B cell (primary cell): ENCODE measurements at regions not wholly inside any gene's neighbourhood (a gene's known extent, or its start where the extent isn't known, plus 50 kb on each side); places are given as distances from the start of the nearest gene placed in this dataset.
A peak's percentile ranks its signal among the peaks of the same experiment; 100 is the strongest.

Experiments
- ATAC-seq: fragments of 200-7000 bp; cut with Tn5 transposase; one replicate; pipeline ENCODE4 v1.10.0; 2021; ENCODE audit warnings: low read depth, mild to moderate bottlenecking, moderate number of reproducible peaks, moderate library complexity
- CTCF ChIA-PET: fragments of 350-600 bp; sonication (Branson Sonifier 250); formaldehyde crosslinking; loops from one replicate; lab custom pipeline; 2021; ENCODE audit warnings: antibody characterized with exemption, inconsistent platforms; lab: Charles Lee
- POLR2A ChIA-PET: fragments of 350-600 bp; sonication (Branson Sonifier 250); formaldehyde crosslinking; loops from one replicate; lab custom pipeline; 2021; ENCODE audit warnings: antibody characterized with exemption; lab: Charles Lee
- DNase-seq: peaks from one replicate; pipeline ENCODE4 v3.0.0; 2013
- H2AFZ ChIP-seq: 2 replicates; pipeline ENCODE4 v1.6.1; 2012; ENCODE audit warnings: mild to moderate bottlenecking, low read depth, low read length; ENCODE audit not compliant: insufficient read depth, poor library complexity, severe bottlenecking
- H3K27ac ChIP-seq, 2 donors: 1 replicate in 1 of 2; 2 replicates in 1 of 2; pipeline ENCODE4 v1.5.1; 2012 to 2013; ENCODE audit warnings: low read length in 2 of 2, mild to moderate bottlenecking in 2 of 2, moderate library complexity in 1 of 2
- H3K27me3 ChIP-seq, 4 experiments: fragments of 200-600 bp in 1 of 4; sonication (generic) in 1 of 4; replicated peaks in 1 of 4; 1 replicate in 2 of 4; 2 replicates in 2 of 4; pipeline versions ENCODE4 v1.6.1 to v1.7.0; 2013 to 2016; ENCODE audit warnings: low read length in 3 of 4, mild to moderate bottlenecking in 2 of 4, mixed read lengths in 1 of 4, moderate library complexity in 1 of 4; ENCODE audit not compliant: insufficient read depth in 4 of 4, control insufficient read depth in 3 of 4; ENCODE audit errors: control extremely low read depth in 1 of 4
- H3K36me3 ChIP-seq, 2 experiments: replicated peaks in 1 of 2; 1 replicate in 1 of 2; 2 replicates in 1 of 2; pipeline versions ENCODE4 v1.6.1 to v1.7.1; 2013; ENCODE audit warnings: low read length in 1 of 2; ENCODE audit not compliant: insufficient read depth in 2 of 2, control insufficient read depth in 1 of 2; ENCODE audit errors: control extremely low read depth in 1 of 2, extremely low read depth in 1 of 2
- H3K4me1 ChIP-seq, 2 donors: fragments of 200-600 bp in 1 of 2; sonication (generic) in 1 of 2; 1 replicate in 1 of 2; 2 replicates in 1 of 2; pipeline versions ENCODE4 v1.5.1 to v1.6.1; 2013 to 2017; ENCODE audit warnings: low read length in 2 of 2; ENCODE audit not compliant: control insufficient read depth in 2 of 2, insufficient read depth in 2 of 2
- H3K4me2 ChIP-seq: replicated peaks from 2 replicates; pipeline ENCODE3; 2012; ENCODE audit warnings: mild to moderate bottlenecking, low read depth, low read length; ENCODE audit not compliant: poor library complexity, severe bottlenecking
- H3K4me3 ChIP-seq, 5 experiments: fragments of 200-600 bp in 1 of 5; sonication (generic) in 1 of 5; 1 replicate in 3 of 5; 2 replicates in 2 of 5; pipeline versions ENCODE4 v1.5.1 to v1.7.0; 2011 to 2016; ENCODE audit warnings: low read length in 4 of 5, mild to moderate bottlenecking in 4 of 5, low read depth in 2 of 5, control low read depth in 1 of 5, moderate library complexity in 1 of 5; ENCODE audit not compliant: insufficient read depth in 1 of 5; ENCODE audit errors: control extremely low read depth in 1 of 5, extremely low read depth in 1 of 5
- H3K79me2 ChIP-seq: fragments of 200-600 bp; sonication (generic); one replicate; pipeline ENCODE4 v1.6.0; 2016; ENCODE audit warnings: low read length; ENCODE audit not compliant: control insufficient read depth, insufficient read depth
- H3K9ac ChIP-seq: fragments of 200-600 bp; sonication (generic); 2 replicates; pipeline ENCODE4 v1.6.1; 2017; ENCODE audit warnings: mild to moderate bottlenecking, low read length, moderate library complexity
- H3K9me3 ChIP-seq, 3 donors: one replicate each; pipeline versions ENCODE4 v1.6.1 to v1.7.1; 2013; ENCODE audit warnings: low read length in 2 of 3; ENCODE audit not compliant: control insufficient read depth in 2 of 3, insufficient read depth in 1 of 3; ENCODE audit errors: control extremely low read depth in 1 of 3
- H4K20me1 ChIP-seq: 2 replicates; pipeline ENCODE4 v1.6.0; 2012; ENCODE audit warnings: mild to moderate bottlenecking, low read length; ENCODE audit not compliant: insufficient read depth, control insufficient read depth, poor library complexity, severe bottlenecking
- H3K27ac Mint-ChIP-seq: one replicate; pipeline ENCODE4 v1.8.0; 2021; ENCODE audit warnings: mixed read lengths
- H3K27me3 Mint-ChIP-seq: one replicate; pipeline ENCODE4 v1.8.0; 2021; ENCODE audit warnings: mixed read lengths
- H3K4me1 Mint-ChIP-seq: one replicate; pipeline ENCODE4 v1.8.0; 2021; ENCODE audit warnings: mixed read lengths
- H3K4me3 Mint-ChIP-seq: one replicate; pipeline ENCODE4 v1.8.0; 2021; ENCODE audit warnings: mixed read lengths
- H3K9me3 Mint-ChIP-seq: one replicate; pipeline ENCODE4 v1.8.0; 2022; ENCODE audit warnings: mixed read lengths; ENCODE audit not compliant: insufficient read depth
- EZH2 ChIP-seq: IDR thresholded peaks from 2 replicates; pipeline ENCODE4 v1.6.1; 2012; ENCODE audit warnings: borderline replicate concordance, low read depth, mild to moderate bottlenecking, moderate library complexity, low read length; ENCODE audit not compliant: insufficient read depth, poor library complexity, severe bottlenecking
- WGBS: methylation state at CpG from one replicate; pipeline ENCODE4 v1.1.5; 2013; ENCODE audit warnings: missing lambda C conversion rate; ENCODE audit not compliant: insufficient coverage; 5-methylcytosine and 5-hydroxymethylcytosine counted together
- intact Hi-C: fragments of 100-400 bp; cut with micrococcal nuclease; formaldehyde crosslinking; loops from one replicate; pipeline ENCODE4 v1.10.0; 2022
- TF ChIP-seq, protein P1 (sequence below): fragments of 200-600 bp; IDR thresholded peaks from one replicate; pipeline ENCODE4 v1.8.0; 2022; ENCODE audit warnings: antibody characterized with exemption, mild to moderate bottlenecking

DNA sequence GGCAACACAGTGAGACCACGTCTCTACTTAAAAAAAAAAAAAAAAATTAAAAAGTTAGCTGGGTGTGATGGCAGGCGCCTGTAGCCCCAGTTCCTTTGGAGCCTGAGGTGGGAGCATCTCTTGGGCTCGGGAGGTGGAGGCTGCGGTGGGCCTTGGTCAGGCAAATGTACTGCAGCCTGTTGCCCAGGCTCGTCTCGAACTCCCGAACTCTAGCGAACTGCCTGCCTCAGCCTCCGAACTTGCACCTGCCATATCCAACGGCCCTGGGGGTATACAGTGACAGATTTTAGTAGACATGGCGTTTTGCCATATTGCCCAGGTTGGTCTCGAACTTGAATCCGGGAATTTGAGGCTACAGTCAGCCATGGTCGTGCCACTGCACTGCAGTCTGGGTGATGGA, 195.4 kb downstream of the ALG10 start:
- H3K27me3 ChIP-seq = peaks cover 0 to 11% (median 3%) of the 10 kb centered on the region in 4 experiments
- no peak overlapping the region for H3K9ac ChIP-seq
- no peak overlapping the region for H3K4me3 Mint-ChIP-seq
- H3K4me1 ChIP-seq = peaks cover 5 to 14% of the 10 kb centered on the region in 2 donors
- POLR2A ChIA-PET = no interaction called here
- H2AFZ ChIP-seq = peak overlapping the region; percentile 82
- CTCF ChIA-PET = interaction anchor here (0.8 to 1.7 kb wide), 4 partner anchors 13 to 1463 kb away, joined by 3 to 5 read pairs (median 4); no protein-coding TSS in a partner anchor
- no peak for TF ChIP-seq EZH2
- TF ChIP-seq, protein P1, sequence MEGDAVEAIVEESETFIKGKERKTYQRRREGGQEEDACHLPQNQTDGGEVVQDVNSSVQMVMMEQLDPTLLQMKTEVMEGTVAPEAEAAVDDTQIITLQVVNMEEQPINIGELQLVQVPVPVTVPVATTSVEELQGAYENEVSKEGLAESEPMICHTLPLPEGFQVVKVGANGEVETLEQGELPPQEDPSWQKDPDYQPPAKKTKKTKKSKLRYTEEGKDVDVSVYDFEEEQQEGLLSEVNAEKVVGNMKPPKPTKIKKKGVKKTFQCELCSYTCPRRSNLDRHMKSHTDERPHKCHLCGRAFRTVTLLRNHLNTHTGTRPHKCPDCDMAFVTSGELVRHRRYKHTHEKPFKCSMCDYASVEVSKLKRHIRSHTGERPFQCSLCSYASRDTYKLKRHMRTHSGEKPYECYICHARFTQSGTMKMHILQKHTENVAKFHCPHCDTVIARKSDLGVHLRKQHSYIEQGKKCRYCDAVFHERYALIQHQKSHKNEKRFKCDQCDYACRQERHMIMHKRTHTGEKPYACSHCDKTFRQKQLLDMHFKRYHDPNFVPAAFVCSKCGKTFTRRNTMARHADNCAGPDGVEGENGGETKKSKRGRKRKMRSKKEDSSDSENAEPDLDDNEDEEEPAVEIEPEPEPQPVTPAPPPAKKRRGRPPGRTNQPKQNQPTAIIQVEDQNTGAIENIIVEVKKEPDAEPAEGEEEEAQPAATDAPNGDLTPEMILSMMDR = no peak
- H3K4me3 ChIP-seq = no peak overlapping the region
- intact Hi-C loops = loop anchor here (1.0 to 5.0 kb wide), 3 partner anchors 183 to 1850 kb away; no protein-coding TSS in a partner anchor
- no peaks in the 10 kb centered on the region for H4K20me1 ChIP-seq
- peaks cover 9% of the 10 kb centered on the region for H3K4me1 Mint-ChIP-seq
- no peaks in the 10 kb centered on the region for H3K9me3 Mint-ChIP-seq
- no peak overlapping the region for H3K27ac ChIP-seq
- no peaks in the 10 kb centered on the region for H3K79me2 ChIP-seq
- H3K9me3 ChIP-seq = peaks cover 0 to 9% (median 0%) of the 10 kb centered on the region in 3 donors
- no peaks in the 10 kb centered on the region for H3K36me3 ChIP-seq
- ATAC-seq (no peak), DNase-seq (no peak)
- H3K27ac Mint-ChIP-seq = no peak overlapping the region
- WGBS = 96% methylated on average over 9 of the region's 14 CpGs
- H3K4me2 ChIP-seq = no peak overlapping the region
- H3K27me3 Mint-ChIP-seq = peaks cover 7% of the 10 kb centered on the region

DNA sequence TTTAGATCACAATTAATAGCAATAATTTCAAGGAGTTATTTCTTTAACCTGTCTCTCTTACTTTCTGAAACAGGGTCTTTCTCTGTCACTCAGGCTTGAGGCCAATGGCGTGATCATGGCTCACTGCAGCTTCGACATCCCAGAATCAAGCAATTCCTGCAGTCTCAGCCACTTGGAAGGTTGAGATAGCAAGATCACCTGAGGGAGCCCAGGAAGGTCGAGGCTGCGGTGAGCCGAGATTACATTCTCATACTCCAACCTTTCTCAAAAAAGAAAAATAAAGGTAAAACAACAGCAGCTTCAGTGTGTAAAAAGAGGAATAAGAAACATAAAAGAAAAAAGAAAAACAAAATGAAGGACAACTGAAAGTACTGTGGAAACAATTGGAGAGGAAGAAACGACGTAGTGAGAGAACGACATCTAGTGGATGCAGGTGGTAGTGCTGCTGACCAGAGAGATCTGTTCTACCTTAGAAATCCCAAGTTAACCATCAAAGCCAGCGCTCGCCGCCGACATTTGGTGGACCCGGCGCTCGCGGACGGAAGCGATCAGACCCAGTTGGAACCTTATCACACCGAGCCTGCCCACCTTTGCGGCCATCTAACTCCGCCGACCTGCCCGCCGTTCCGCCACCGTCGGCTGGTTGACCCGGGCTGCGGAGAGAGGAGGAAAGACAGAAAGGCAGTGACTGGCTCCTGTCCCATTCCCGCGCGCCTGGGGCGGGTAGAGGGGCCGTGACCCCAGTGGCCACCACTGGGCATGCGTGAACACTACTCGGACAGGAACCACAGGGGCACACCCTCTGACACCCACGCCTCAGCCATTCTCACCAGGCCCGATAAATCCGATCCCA, 196.1 kb downstream of the ALG10 start:
- ChIA-PET POLR2A (no interaction called here), CTCF (interaction anchor here (0.8 to 1.7 kb wide), 4 partner anchors 14 to 1464 kb away, joined by 3 to 5 read pairs (median 4); no protein-coding TSS in a partner anchor)
- ATAC-seq = peak; percentile 57
- DNase-seq = peak; percentile 78
- Histone ChIP-seq H3K79me2 (no peaks in the 10 kb centered on the region), H4K20me1 (no peaks in the 10 kb centered on the region), H2AFZ (peak overlapping the region; percentile 82), H3K4me1 (peaks cover 5 to 14% of the 10 kb centered on the region in 2 donors), H3K36me3 (no peaks in the 10 kb centered on the region), H3K9ac (peak overlapping the region; percentile 59), H3K4me2 (peak overlapping the region; percentile 68), H3K9me3 (peaks cover 0 to 9% (median 0%) of the 10 kb centered on the region in 3 donors), H3K27ac (no peak overlapping the region), H3K27me3 (peaks cover 0 to 11% (median 3%) of the 10 kb centered on the region in 4 experiments), H3K4me3 (peak overlapping the region in 4 of 5 experiments; percentile 42 to 63 (median 50))
- intact Hi-C loops = loop anchor here (1.0 to 5.0 kb wide), 3 partner anchors 184 to 1851 kb away; no protein-coding TSS in a partner anchor
- peaks cover 7% of the 10 kb centered on the region for H3K27me3 Mint-ChIP-seq
- H3K4me1 Mint-ChIP-seq = peaks cover 9% of the 10 kb centered on the region
- 9% methylated on average over 31 of the region's 39 CpGs for WGBS
- H3K4me3 Mint-ChIP-seq = peak overlapping the region; percentile 82
- no peaks in the 10 kb centered on the region for H3K9me3 Mint-ChIP-seq
- no peak for TF ChIP-seq EZH2
- TF ChIP-seq, protein P1 = peak; percentile 92
- no peak overlapping the region for H3K27ac Mint-ChIP-seq
